BE2C (cell line): ENCODE measurements at regions not wholly inside any gene's neighbourhood (a gene's known extent, or its start where the extent isn't known, plus 50 kb on each side); places are given as distances from the start of the nearest gene placed in this dataset.

ENCODE experiments used
- DNase-seq: peaks from one replicate; pipeline ENCODE4 v3.0.0-alpha.2; 2020
- H3K27me3 ChIP-seq: fragments of 250-450 bp; sonication (Bioruptor Pico); 2 replicates; pipeline ENCODE4 v1.5.1; 2020; ENCODE audit warnings: mild to moderate bottlenecking
- H3K36me3 ChIP-seq: fragments of 250-450 bp; sonication (Bioruptor Pico); 2 replicates; pipeline ENCODE4 v1.5.1; 2020; ENCODE audit warnings: mild to moderate bottlenecking
- H3K4me1 ChIP-seq: fragments of 250-450 bp; sonication (Bioruptor Pico); 2 replicates; pipeline ENCODE4 v1.5.1; 2020
- H3K4me3 ChIP-seq: 2 replicates; pipeline ENCODE4 v1.5.1; 2011; ENCODE audit warnings: low read depth, low read length
- H3K9me3 ChIP-seq: fragments of 250-450 bp; sonication (Bioruptor Pico); 2 replicates; pipeline ENCODE4 v1.5.1; 2020
- TF ChIP-seq, protein P1 (sequence below): IDR thresholded peaks from 2 replicates; pipeline ENCODE4 v1.5.1; 2012; ENCODE audit warnings: mild to moderate bottlenecking, low read depth, low read length

DNA sequence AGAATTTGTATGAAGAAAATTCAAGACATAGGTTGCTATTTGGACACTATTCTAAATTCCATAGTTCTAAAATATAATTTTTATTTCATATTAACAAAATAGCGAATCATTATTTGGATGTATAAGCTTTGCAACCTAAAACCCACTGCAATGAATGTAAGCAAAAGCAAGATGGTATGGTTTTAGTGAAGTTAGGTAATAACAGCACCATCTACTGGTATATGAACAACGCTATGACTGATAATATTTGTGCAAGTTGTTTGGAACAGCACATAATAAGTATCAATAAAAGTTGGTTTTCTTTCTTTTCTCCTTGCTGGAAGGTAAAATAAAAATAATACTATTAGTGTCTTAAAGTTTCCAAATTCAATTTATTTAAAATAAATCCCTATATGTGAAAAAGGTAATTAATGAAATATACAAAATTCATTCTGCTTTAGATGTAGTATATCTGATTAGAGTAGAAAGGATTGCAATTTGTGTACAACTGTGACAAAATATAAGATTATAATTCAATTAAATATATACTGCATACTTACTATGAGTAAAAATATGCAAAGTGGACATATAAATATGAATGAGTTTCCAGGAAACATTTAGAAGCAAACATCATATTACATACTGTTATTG, 79.0 kb upstream of the LSM8 start:
- Histone ChIP-seq H3K4me1 (no peaks in the 10 kb centered on the region), H3K9me3 (no peaks in the 10 kb centered on the region), H3K27me3 (no peaks in the 10 kb centered on the region), H3K36me3 (no peaks in the 10 kb centered on the region), H3K4me3 (no peak overlapping the region)
- TF ChIP-seq, protein P1, sequence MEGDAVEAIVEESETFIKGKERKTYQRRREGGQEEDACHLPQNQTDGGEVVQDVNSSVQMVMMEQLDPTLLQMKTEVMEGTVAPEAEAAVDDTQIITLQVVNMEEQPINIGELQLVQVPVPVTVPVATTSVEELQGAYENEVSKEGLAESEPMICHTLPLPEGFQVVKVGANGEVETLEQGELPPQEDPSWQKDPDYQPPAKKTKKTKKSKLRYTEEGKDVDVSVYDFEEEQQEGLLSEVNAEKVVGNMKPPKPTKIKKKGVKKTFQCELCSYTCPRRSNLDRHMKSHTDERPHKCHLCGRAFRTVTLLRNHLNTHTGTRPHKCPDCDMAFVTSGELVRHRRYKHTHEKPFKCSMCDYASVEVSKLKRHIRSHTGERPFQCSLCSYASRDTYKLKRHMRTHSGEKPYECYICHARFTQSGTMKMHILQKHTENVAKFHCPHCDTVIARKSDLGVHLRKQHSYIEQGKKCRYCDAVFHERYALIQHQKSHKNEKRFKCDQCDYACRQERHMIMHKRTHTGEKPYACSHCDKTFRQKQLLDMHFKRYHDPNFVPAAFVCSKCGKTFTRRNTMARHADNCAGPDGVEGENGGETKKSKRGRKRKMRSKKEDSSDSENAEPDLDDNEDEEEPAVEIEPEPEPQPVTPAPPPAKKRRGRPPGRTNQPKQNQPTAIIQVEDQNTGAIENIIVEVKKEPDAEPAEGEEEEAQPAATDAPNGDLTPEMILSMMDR: peak; percentile 38; the same call in 1 of the 2 replicates
- DNase-seq: no peak

- Histone ChIP-seq H3K27me3 (no peaks in the 10 kb centered on the region), H3K36me3 (no peaks in the 10 kb centered on the region), H3K9me3 (no peaks in the 10 kb centered on the region), H3K4me1 (no peaks in the 10 kb centered on the region), H3K4me3 (no peak overlapping the region)
- TF ChIP-seq, protein P1: no peak
- DNase-seq: no peak
Measured at GRCh38 chr7:118109607-118110006, 74.4 kb upstream of the LSM8 start.

GRCh38 chr7:118110178-118110925, 73.6 kb upstream of the LSM8 start:
- H3K27me3 ChIP-seq: no peaks in the 10 kb centered on the region
- TF ChIP-seq, protein P1: no peak

DNA sequence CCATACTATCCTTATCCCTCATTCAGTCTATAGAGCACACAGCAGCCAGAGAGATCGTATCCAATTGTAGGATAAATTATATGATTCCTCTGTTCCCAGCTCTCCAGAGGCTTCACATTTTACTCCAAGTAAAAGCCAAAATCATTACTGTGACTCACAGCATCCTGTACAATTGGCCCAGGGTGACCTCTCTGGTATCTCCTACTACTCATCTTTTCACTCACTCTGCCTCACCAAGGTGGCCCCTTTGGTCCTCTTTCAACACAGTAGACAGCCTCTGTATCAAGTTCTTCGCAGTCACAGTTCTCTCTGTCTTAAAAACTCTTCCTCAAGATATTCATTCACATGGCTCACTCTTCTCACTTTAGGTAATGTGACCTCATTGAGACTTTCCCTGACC, 72.6 kb upstream of the LSM8 start:
- TF ChIP-seq, protein P1: no peak
- H3K4me1 ChIP-seq: no peaks in the 10 kb centered on the region
- H3K9me3 ChIP-seq: no peaks in the 10 kb centered on the region
- H3K36me3 ChIP-seq: no peaks in the 10 kb centered on the region
- no peaks in the 10 kb centered on the region for H3K27me3 ChIP-seq
- DNase-seq: no peak
- no peak overlapping the region for H3K4me3 ChIP-seq

More at GRCh38 chr7:118110178-118110925, 73.6 kb upstream of the LSM8 start:
- no peak overlapping the region for H3K4me3 ChIP-seq
- DNase-seq: no peak
- H3K9me3 ChIP-seq: no peaks in the 10 kb centered on the region
- H3K36me3 ChIP-seq: no peaks in the 10 kb centered on the region
- H3K4me1 ChIP-seq: no peaks in the 10 kb centered on the region

DNA sequence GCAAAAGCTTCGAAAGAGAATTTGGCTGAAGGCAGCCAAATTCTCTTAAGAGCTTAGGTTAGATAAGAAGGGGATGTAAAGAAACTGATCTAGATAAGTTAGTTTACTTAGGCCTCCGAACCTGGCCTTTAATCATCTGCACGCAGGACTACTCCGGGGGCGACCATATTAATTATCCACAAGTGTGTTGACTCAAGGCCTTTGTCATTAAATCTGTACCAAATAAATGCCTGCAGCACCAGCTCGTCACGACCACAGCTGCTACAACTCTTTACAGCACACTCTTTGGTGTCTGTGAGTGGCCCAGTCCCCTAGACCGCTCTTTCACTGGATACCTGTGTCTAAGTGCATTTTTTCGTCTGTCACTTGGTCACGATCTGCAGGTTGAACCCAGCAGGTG, 69.8 kb upstream of the LSM8 start:
- H3K27me3 ChIP-seq: no peaks in the 10 kb centered on the region
- H3K4me3 ChIP-seq: no peak overlapping the region
- H3K36me3 ChIP-seq: no peaks in the 10 kb centered on the region
- DNase-seq: no peak
- H3K9me3 ChIP-seq: no peaks in the 10 kb centered on the region
- H3K4me1 ChIP-seq: no peaks in the 10 kb centered on the region
- TF ChIP-seq, protein P1: no peak

DNA sequence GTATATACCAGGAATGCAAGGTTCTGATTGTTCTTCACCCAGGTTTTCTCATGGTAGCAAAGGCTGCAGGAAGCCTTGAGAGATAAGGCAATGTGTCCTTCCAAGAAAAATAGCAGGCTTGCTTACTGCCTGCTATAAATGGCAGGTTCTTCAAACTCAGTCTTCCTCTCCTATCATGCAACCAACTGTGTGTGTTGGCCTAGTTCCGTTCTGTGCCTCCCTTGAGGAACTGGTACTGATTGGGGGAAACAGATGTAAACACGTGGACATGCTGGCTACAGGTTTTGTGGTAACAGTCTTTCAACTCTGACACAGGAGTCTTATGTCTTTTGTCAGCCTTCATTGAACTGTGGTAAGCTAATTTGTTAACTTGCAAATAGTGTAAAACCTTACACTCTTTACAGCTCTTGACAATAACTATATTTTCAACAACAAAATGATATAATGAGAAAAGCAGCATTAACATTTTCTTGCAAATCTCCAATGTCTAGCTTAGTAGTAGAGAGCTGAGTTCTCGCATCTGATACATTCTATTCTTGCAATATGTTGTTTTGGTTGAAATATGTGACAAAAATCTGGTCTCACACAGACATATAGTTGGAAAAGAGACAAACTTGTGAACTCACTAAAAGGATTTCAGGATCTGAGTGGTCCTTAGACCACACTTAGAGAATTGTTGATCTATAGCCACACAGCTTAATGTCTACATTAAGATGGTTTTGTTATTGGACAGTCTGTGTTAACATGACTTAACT, 54.7 kb upstream of the LSM8 start:
- Histone ChIP-seq H3K27me3 (no peaks in the 10 kb centered on the region), H3K9me3 (no peaks in the 10 kb centered on the region), H3K4me3 (no peak overlapping the region), H3K4me1 (no peaks in the 10 kb centered on the region), H3K36me3 (no peaks in the 10 kb centered on the region)
- TF ChIP-seq, protein P1: no peak
- no peak for DNase-seq
